Stimulated activated naive CD4-positive, alpha-beta T cell (primary cell): ENCODE measurements at regions not wholly inside any gene's neighbourhood (a gene's known extent, or its start where the extent isn't known, plus 50 kb on each side); places are given as distances from the start of the nearest gene placed in this dataset.
A peak's percentile ranks its signal among the peaks of the same experiment; 100 is the strongest.
"Not testable (repeated sequence)": the region's sequence is repeated elsewhere in the genome, so short reads cannot be mapped to it uniquely, and the experiment has no call there.

ENCODE experiments used
- DNase-seq, 6 experiments: peaks; one replicate each; lab custom pipeline; 2025; lab: John Stamatoyannopoulos, UW

- DNase-seq: peak in 1 of 6 experiments; percentile 12
Observed at GRCh38 chr2:136323935-136324334, 206.0 kb upstream of the CXCR4 start.

- no peak for DNase-seq
Observed at GRCh38 chr2:136323195-136323594, 205.2 kb upstream of the CXCR4 start.

GRCh38 chr2:136322428-136322827 is 204.5 kb upstream of the CXCR4 start:
- no peak for DNase-seq

GRCh38 chr2:136319651-136320050 is 201.7 kb upstream of the CXCR4 start:
- no peak for DNase-seq

DNA sequence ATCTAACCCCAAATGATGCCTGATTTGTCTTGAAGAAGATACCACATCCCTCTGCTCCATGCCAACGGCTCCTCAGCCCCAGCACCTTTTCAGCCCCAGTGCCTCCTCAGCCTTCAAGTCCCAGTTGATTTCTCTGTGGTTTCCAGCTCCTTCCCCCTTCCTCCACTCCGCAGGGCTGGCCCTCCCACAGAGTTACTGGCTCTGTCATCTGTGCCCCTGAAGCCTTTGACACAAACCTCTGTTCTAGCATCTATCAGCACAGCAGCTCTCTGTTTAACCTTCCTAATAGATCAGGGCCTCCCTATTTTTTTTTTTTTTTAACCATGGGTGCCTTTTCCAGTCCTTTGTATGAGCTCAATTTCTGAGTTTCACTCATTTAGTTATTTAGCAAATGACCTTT is 201.3 kb upstream of the CXCR4 start:
- DNase-seq: no peak

DNA sequence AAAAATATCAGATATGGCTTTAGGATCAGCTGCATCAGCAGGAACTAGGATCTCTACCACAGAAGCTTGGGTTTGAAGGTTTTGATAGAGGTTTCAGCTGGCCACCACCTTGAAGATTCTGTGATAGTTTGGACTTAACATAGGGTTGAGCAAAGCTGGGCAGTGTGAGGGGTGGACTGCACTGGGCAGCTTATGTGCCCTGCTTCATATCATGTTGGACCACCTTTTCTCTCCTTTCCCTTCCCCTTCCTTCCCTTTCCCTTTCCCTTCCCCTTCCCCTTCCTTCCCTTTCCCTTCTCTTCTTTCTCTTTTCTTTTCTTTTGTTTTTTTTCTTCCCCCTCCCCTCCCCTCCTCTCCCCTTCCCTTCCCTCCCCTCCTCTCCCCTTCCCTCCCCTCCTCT is 196.3 kb upstream of the CXCR4 start:
- DNase-seq: no peak

DNA sequence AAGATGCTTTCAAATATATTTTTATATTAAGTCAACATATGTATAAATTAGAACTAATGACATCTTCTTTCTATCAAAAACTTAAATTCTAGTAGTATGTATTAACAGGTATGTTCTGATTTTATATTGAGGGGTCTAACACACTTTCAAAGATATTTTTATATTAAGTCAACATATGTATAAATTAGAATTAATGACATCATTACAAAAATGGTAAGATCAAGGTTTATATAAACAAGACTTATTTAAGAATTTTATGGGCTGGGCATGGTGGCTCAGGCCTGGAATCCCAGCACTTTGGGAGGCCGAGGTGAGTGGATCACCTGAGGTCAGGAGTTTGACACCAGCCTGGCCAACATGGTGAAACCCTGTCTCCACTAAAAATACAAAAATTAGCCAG is 194.6 kb upstream of the CXCR4 start:
- not testable (repeated sequence) for DNase-seq

DNA sequence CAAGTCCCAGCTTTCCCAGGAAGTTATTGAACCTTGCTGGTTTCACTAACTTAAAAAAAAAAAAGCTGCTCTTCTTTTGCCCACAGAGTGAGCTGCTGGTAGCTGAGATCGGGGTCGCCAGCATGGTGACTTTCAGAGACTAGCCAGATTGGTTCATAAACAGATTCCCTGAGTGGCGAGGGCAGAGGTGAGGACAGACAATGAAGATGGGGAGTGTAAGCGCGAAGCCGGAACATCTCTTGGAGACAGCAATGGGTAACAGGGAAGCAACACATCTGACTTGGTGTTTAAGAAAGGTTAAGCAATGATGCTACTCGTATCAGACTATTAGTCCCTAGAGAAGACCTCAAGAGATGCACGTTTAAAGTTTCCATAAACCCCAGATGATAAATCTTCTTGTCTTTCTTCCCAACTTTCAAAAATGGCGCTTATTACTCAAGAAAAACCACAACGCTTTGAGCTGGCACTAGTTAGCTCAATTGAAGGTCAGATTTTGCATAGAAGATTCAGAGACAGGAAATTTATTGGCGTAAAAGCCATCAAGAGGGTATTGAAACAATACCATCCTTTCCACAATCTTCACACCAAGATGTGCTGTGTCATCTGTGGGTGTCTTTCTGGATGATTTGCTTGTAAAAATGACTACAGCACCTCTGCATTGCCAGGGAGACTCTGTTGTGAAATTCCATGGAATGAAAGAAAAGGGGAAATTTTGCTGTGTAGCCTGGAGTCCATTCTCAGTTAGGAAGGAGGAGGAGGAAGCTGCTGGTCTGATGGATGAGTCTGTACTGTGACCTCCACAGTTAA is 193.1 kb upstream of the CXCR4 start:
- peak in 1 of 6 experiments; percentile 9 for DNase-seq

DNA sequence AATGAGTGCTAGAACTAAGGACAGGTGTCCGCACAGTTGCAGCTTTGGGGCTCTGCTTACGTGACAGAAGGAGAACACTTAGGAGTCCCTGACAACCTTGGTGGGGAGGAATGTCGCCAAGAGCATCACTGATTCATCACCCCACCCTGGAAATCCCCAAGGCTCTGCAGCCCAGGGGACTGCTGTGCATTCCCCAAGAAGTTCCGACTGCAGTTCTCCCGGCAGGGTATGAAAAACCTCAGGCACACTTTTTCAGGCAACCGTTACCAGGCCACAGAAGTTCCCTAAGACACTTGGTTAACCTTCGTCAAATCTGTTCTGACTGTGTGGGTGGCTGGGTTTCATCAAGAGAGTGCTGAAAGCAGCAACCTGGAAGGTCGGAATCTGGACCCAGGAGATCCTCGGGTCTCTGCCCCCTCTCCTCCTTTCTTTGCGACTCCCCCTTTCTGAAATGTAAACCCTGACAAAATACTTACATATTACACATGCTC is 192.1 kb upstream of the CXCR4 start:
- no peak for DNase-seq

DNA sequence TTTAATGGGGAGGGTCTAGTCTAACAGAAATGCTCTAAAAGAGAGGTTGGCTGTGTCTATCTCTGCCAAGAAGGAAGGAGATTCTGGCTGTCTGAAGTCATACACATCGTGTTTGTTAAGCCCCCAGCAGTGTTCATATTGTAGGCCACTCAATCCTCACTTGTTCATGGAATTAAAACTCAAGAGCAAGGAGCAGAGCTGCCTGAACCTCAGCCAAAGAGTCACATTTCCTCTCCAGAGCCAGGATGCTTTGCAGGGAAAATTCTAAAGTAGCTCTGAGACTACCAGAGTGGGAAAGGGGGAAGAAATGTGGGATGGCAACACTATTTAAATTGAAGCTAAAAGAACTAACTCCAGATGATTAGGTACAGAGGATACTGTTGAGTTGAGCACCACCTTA is 190.7 kb upstream of the CXCR4 start:
- no peak for DNase-seq

DNA sequence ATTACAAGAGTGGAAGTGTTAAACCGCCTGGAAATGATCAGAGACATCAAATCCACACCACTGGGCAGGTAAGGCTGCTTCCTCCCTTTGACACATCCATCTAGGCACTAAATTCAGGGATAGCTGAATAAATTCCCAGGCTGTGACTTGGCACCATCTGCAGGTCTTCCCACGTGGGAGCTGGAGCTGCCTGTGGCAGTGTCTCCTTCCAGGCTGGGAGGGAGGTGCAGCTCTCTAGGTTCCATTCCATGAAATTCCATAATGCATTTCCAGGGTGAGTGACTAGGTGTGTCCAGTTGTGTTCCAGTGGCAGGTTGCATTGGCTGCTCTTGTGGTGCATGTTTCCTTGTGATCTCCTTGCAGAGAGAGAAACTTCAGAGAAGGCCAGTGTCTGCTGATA is 188.9 kb upstream of the CXCR4 start:
- no peak for DNase-seq

DNA sequence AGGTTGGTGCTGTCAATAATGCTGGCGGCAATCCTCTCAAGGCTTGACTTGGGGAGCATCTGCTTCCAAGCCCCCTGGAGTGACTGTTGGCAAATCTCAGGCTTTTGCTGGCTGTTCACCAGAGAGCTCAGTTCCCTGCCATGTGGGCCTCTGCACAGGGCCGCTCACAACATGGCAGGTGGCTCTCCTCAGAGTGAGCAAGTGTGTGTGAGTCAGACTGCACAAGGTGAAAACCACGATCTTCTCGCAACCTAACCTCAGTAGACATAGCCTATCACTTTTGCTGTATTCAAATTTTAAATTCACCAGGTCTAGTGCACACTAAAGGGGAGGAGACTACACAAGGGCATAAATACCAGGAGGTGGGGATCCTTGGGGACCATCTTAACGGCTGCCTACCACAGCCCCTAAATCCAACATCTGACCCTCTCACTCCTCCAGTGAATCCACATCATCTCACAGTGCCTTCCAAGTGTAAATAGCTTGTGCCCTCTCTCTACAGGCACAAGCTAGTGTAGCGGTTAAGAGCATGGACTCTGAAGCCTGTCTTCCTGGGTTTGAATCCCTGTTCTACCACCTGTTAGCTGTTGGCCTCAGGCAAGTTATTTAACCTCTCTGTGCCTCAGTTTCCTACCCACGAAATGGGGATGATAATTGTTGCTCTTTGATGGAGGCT is 187.7 kb upstream of the CXCR4 start:
- DNase-seq: no peak

DNA sequence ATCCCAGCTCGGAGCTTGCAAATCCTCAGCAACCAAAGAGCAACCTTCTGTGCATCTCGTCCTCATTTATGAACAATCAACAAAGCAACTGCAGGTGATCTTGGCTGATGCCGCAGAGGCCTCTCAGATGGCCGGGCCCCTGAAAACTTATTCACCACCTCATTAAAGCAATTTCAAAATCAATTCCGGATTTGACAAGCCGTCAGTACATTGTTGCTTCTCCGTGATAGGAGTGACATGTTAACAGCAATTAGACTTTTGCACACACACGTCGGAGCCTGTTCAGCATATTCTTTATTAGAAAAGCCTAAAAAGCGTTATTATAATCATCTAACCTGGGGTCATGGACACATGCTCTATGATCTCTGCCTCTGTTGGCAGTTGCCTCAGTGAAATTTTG is 183.1 kb upstream of the CXCR4 start:
- no peak for DNase-seq

GRCh38 chr2:136298631-136299030 is 180.7 kb upstream of the CXCR4 start:
- no peak for DNase-seq

DNA sequence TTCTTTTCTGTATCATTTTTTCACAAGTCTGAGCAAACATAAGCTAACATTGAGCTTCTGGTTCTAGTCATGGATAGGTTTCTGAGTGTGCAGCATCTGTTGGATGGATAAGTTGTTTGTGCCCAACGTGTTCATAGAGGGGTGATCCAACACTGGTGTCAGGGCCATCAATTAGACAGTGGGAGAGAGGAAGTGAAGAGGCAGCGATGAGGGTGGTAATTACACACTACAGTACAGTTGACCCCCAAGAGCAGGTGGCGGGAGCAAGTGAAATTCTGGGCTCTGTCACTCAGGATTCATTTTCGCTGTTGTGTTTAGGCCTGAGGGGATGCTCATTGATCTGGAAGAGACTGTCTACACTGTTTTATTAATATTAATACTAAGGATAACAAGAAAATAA is 180.0 kb upstream of the CXCR4 start:
- DNase-seq: no peak

DNA sequence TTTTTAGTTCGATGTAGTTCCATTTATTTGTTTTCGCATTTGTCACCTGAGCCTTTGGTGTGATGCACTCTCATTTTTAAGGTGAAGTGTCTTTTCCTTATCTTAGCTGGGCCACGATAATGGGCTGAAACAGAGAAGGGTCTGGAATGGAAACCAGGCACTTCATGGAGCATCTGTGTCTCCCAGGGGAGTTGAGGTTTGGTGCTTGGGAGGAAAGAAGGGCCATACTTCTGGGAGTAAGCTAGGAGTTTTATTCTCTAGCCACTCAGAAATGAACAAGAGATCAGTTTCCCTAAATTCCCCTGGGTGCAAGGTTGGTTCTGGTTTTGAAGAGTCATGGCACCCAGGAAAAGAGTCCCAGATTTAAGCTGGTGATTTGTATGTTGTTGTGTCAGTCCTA is 179.4 kb upstream of the CXCR4 start:
- no peak for DNase-seq

GRCh38 chr2:136295168-136295567 is 177.2 kb upstream of the CXCR4 start:
- DNase-seq: no peak

GRCh38 chr2:136291871-136292270 is 173.9 kb upstream of the CXCR4 start:
- DNase-seq: no peak

GRCh38 chr2:136290326-136290725 is 172.4 kb upstream of the CXCR4 start:
- no peak for DNase-seq

- DNase-seq: no peak
Observed at GRCh38 chr2:136288249-136288648, 170.3 kb upstream of the CXCR4 start.

- no peak for DNase-seq
Observed at GRCh38 chr2:136286423-136286822, 168.5 kb upstream of the CXCR4 start.

DNA sequence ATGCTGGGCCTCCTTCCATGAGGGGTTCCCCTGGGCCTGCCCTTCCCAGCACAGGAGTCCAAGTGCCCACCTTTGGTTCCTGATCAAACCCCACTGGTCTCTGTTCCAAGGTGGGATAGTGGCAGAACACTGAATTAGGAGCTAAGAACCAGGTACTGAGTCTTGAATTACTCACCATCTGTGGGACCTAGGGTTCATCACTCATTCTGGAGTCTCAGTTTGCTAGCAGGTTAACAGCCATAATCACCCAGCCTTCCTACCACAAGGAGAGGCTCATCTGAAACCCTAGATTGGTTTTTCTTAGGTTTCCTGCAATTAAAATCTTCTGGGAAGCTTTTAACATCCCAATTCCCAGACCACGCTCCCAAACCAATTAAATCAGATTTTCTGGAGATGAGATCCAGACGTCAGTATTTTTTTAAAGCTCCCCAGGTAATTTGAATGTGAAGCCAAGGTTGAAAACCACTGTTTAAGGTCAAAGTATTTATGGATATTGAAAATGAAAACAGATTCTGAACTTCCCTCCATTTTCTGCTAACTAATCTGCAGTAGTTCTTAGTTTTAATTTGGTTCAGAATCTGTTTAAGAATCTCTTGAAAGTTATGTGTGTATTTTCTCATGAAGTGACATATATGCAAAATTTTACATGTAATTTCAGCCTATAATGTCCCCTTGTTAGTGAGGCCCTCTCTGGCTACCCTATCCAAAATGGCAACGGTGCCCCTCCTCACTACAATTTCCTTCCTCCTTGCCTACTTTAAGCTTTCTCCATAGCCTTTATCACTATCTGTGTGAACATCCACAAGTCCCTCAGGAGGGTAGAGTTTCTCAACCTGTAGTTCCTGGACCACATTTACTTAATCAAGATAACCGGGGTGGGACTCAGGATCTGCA is 166.5 kb upstream of the CXCR4 start:
- DNase-seq: no peak
